ENCODE measurements at regions not wholly inside any gene's neighbourhood (a gene's known extent, or its start where the extent isn't known, plus 50 kb on each side); places are given as distances from the start of the nearest gene placed in this dataset.

DNA sequence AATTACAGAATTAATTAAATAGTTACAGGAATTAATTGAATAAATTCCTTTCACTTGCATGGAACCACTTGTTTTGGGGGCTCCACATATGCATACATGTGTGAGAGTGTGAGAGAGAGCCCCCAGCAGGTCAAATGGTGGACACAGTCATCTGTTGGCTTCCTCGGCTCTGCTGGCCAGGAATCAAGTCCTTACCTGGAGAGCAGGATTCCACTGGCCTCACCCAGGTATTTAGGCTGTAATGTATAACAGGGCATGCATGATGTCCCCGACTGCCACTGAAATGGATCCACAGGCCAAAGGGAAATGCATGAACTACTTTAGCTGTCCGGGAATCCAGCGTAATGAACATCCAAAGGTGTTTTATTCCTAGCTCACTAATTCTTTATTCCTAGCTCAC is 139.7 kb upstream of the SMAD3 start:
- TF ChIP-seq, protein P1, sequence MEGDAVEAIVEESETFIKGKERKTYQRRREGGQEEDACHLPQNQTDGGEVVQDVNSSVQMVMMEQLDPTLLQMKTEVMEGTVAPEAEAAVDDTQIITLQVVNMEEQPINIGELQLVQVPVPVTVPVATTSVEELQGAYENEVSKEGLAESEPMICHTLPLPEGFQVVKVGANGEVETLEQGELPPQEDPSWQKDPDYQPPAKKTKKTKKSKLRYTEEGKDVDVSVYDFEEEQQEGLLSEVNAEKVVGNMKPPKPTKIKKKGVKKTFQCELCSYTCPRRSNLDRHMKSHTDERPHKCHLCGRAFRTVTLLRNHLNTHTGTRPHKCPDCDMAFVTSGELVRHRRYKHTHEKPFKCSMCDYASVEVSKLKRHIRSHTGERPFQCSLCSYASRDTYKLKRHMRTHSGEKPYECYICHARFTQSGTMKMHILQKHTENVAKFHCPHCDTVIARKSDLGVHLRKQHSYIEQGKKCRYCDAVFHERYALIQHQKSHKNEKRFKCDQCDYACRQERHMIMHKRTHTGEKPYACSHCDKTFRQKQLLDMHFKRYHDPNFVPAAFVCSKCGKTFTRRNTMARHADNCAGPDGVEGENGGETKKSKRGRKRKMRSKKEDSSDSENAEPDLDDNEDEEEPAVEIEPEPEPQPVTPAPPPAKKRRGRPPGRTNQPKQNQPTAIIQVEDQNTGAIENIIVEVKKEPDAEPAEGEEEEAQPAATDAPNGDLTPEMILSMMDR (IDR thresholded peaks at IDR 0.05; ENCODE audit: low read length) = no peak
- TF ChIP-seq EZH2 (IDR thresholded peaks at IDR 0.05; ENCODE audit: borderline replicate concordance, low read length) = no peak
